HAP-1 (cell line): ENCODE measurements at regions not wholly inside any gene's neighbourhood (a gene's known extent, or its start where the extent isn't known, plus 50 kb on each side); places are given as distances from the start of the nearest gene placed in this dataset.

Experiments used
- DNase-seq, 2 experiments: peaks; one replicate each; pipeline ENCODE4 v3.0.0-alpha.2; 2016 to 2020; ENCODE audit warnings: low spot score in 2 of 2
- H3K27me3 ChIP-seq: fragments of 250-450 bp; sonication (Bioruptor Pico); 2 replicates; pipeline ENCODE4 v1.5.1; 2020; ENCODE audit warnings: low read depth, mild to moderate bottlenecking, moderate library complexity
- H3K36me3 ChIP-seq: fragments of 250-450 bp; sonication (Bioruptor Pico); replicated peaks from 2 replicates; pipeline ENCODE4 v1.5.1; 2020; ENCODE audit warnings: mild to moderate bottlenecking
- H3K4me1 ChIP-seq: fragments of 250-450 bp; sonication (Bioruptor Pico); 2 replicates; pipeline ENCODE4 v1.5.1; 2020; ENCODE audit warnings: mild to moderate bottlenecking
- H3K4me3 ChIP-seq: fragments of 250-450 bp; sonication (Bioruptor Pico); 2 replicates; pipeline ENCODE4 v1.5.1; 2020; ENCODE audit warnings: mild to moderate bottlenecking, moderate library complexity
- H3K9me3 ChIP-seq: fragments of 250-450 bp; sonication (Bioruptor Pico); 2 replicates; pipeline ENCODE4 v1.5.1; 2020; ENCODE audit warnings: mild to moderate bottlenecking, moderate library complexity
- in situ Hi-C: fragments of 300-500 bp; cut with MboI; formaldehyde crosslinking; loops from 3 replicates; pipeline ENCODE4 v1.14.3; 2020; ENCODE audit warnings: low sequenced_read_pairs, inconsistent platforms, mixed read lengths

GRCh38 chr3:113156816-113157333, 54.5 kb upstream of the BOC start:
- Histone ChIP-seq H3K27me3 (no peaks in the 10 kb centered on the region), H3K4me3 (no peak overlapping the region), H3K9me3 (no peaks in the 10 kb centered on the region), H3K36me3 (no peaks in the 10 kb centered on the region), H3K4me1 (peaks cover 5% of the 10 kb centered on the region)
- in situ Hi-C loops, result no loop called here
- DNase-seq, result no peak

- no peak for DNase-seq
- Histone ChIP-seq H3K9me3 (no peaks in the 10 kb centered on the region), H3K4me3 (no peak overlapping the region), H3K4me1 (peaks cover 5% of the 10 kb centered on the region), H3K36me3 (no peaks in the 10 kb centered on the region), H3K27me3 (no peaks in the 10 kb centered on the region)
- in situ Hi-C loops, result no loop called here
Observed at GRCh38 chr3:113157408-113158030, 53.8 kb upstream of the BOC start.

GRCh38 chr3:113158171-113158570, 53.2 kb upstream of the BOC start:
- DNase-seq, result no peak
- in situ Hi-C loops, result no loop called here
- no peaks in the 10 kb centered on the region for H3K27me3 ChIP-seq
- no peaks in the 10 kb centered on the region for H3K9me3 ChIP-seq
- H3K4me1 ChIP-seq, result peaks cover 5% of the 10 kb centered on the region
- no peak overlapping the region for H3K4me3 ChIP-seq
- H3K36me3 ChIP-seq, result no peaks in the 10 kb centered on the region
